Thoracic aorta (tissue), 2 donors: ENCODE measurements at regions not wholly inside any gene's neighbourhood (a gene's known extent, or its start where the extent isn't known, plus 50 kb on each side); places are given as distances from the start of the nearest gene placed in this dataset.
"Not testable (repeated sequence)": the region's sequence is repeated elsewhere in the genome, so short reads cannot be mapped to it uniquely, and the experiment has no call there.

Experiments used
- ATAC-seq: fragments of 150-250 bp; one replicate; pipeline ENCODE4 v1.8.0; 2017; ENCODE audit warnings: low read depth; ENCODE audit not compliant: insufficient number of reproducible peaks, low FRiP score
- DNase-seq: peaks from one replicate; pipeline ENCODE4 v3.0.0-alpha.2; 2020; ENCODE audit warnings: low spot score
- H3K27ac ChIP-seq, 2 donors: fragments of 200-600 bp; sonication (generic); 1 replicate in 1 of 2; 2 replicates in 1 of 2; pipeline ENCODE4 v1.5.1; 2016; ENCODE audit warnings: mild to moderate bottlenecking in 2 of 2, moderate library complexity in 2 of 2
- H3K27me3 ChIP-seq: fragments of 200-600 bp; sonication (generic); replicated peaks from 2 replicates; pipeline ENCODE4 v1.6.0; 2016; ENCODE audit warnings: mild to moderate bottlenecking; ENCODE audit not compliant: insufficient read depth
- H3K36me3 ChIP-seq: fragments of 200-600 bp; sonication (generic); one replicate; pipeline ENCODE4 v1.5.1; 2016
- H3K4me1 ChIP-seq, 2 donors: fragments of 200-600 bp; sonication (generic); 1 replicate in 1 of 2; 2 replicates in 1 of 2; pipeline versions ENCODE4 v1.5.1 to v1.6.0; 2016; ENCODE audit warnings: low read depth in 2 of 2, mild to moderate bottlenecking in 1 of 2; ENCODE audit not compliant: control insufficient read depth in 1 of 2
- H3K4me3 ChIP-seq: fragments of 200-600 bp; sonication (generic); 2 replicates; pipeline ENCODE4 v1.5.1; 2016; ENCODE audit warnings: mild to moderate bottlenecking
- H3K9me3 ChIP-seq: fragments of 200-600 bp; sonication (generic); 2 replicates; pipeline ENCODE4 v1.5.1; 2016
- TF ChIP-seq, protein P1 (sequence below): fragments of 200-600 bp; sonication (generic); IDR thresholded peaks from one replicate; pipeline ENCODE4 v1.5.1; 2019; ENCODE audit warnings: antibody characterized with exemption

DNA sequence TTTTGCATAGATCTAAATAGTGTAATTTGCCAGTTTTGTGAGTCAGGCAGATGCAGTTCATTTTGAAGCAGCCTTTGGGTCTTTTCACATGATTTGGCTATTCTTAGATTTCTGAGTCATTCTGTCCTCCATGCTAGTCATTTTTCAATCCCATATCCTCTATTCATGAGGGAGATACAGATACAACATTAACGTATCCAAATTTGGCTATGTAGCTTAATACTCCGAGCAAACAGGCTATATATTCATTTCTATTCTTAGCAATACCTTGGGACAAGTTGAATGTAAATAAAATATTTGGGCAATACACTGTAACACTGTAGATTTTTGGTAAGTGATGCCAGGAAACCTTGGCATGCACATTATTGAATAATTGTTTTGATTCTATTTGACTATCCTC is 270.7 kb upstream of the PDE3A start:
- TF ChIP-seq, protein P1, sequence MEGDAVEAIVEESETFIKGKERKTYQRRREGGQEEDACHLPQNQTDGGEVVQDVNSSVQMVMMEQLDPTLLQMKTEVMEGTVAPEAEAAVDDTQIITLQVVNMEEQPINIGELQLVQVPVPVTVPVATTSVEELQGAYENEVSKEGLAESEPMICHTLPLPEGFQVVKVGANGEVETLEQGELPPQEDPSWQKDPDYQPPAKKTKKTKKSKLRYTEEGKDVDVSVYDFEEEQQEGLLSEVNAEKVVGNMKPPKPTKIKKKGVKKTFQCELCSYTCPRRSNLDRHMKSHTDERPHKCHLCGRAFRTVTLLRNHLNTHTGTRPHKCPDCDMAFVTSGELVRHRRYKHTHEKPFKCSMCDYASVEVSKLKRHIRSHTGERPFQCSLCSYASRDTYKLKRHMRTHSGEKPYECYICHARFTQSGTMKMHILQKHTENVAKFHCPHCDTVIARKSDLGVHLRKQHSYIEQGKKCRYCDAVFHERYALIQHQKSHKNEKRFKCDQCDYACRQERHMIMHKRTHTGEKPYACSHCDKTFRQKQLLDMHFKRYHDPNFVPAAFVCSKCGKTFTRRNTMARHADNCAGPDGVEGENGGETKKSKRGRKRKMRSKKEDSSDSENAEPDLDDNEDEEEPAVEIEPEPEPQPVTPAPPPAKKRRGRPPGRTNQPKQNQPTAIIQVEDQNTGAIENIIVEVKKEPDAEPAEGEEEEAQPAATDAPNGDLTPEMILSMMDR, result no peak
- DNase-seq (no peak), ATAC-seq (peak; percentile 50)
- Histone ChIP-seq H3K9me3 (no peaks in the 10 kb centered on the region), H3K27me3 (no peaks in the 10 kb centered on the region), H3K4me1 (peaks cover 22 to 55% of the 10 kb centered on the region in 2 donors), H3K36me3 (no peaks in the 10 kb centered on the region), H3K4me3 (no peak overlapping the region), H3K27ac (peak overlapping the region; percentile 37 to 74)

DNA sequence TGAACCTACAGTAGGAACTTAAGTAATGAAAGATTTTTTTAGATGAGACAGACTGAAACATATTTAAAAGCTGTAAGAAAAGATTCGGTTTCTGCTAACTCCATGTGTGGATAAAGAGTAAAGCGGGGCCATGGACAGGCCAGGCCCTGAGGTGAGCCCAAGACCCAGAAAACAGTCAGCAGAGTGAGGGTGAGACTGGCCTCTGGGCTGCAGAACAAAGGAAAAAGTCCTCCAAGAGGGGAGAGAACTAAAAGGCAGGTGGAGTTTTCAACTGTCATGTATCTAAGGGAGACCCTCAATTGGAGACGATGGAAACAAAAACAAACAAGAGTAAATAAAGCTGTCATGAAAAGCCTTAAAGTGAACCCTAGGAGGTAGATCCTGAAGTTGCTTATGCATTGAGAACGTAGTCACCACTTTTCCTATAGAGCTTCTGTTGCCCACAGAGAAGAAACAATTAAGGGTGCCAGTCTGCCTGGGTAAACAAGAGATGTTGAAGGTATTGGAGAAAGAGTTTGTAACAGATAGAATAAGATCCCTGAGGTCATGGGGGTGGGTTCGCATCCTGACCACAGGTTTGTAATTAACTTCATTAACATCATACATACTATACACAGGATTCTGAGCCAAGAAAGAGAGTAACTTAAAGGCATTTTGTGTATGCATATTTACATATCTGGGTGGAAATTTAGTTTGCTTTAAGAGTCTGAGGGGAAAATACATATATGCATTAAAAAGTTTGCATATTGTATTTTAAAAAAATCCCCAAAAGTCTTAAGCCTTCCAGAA is 268.7 kb upstream of the PDE3A start:
- ATAC-seq, result no peak
- no peaks in the 10 kb centered on the region for H3K36me3 ChIP-seq
- peak overlapping the region; percentile 48 to 74 for H3K27ac ChIP-seq
- TF ChIP-seq, protein P1, result no peak
- H3K4me1 ChIP-seq, result peaks cover 22 to 57% of the 10 kb centered on the region in 2 donors
- no peaks in the 10 kb centered on the region for H3K27me3 ChIP-seq
- H3K4me3 ChIP-seq, result no peak overlapping the region
- DNase-seq, result no peak
- H3K9me3 ChIP-seq, result no peaks in the 10 kb centered on the region

DNA sequence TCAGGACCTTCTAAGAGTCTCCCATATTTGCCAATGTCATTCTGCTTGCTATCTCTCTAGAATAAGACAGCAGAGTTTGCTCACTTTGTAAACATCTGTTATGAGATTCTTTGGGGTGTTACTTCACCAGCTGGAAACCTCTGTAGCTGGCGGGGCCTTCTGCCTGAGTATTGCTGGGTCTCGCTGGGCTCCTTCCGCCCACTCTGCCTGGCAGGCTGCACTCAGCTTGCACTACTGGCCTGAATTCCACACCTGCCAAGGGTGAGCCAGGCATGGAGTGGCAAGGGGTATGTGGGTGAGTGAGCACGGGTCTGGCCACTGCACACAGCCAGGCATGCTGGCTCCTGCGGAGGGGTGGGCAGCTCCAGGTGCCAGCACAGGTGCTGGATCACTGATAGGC is 267.3 kb upstream of the PDE3A start:
- H3K27ac ChIP-seq, result peak overlapping the region; percentile 48 to 74

DNA sequence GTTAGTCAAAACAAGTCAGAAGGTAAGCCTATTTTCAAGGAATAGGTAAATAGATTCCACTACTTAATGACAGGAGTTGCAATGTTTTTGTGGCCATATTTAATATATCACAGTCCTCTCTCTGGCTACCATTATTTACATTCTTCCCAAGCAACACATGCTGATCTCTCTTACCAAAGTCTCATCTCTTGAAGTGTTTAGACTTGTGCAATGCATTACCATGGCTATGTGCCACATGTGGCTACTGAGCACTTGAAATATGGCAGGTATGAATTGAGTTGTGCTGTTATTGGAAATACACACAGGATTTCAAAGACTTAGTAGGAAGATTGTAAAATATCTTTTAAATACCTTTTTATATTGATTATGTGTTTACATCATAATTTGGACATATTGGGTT is 262.4 kb upstream of the PDE3A start:
- Histone ChIP-seq H3K36me3 (no peaks in the 10 kb centered on the region), H3K4me3 (no peak overlapping the region), H3K27me3 (no peaks in the 10 kb centered on the region), H3K9me3 (no peaks in the 10 kb centered on the region), H3K27ac (no peak overlapping the region), H3K4me1 (peaks cover 19 to 48% of the 10 kb centered on the region in 2 donors)
- ATAC-seq (no peak), DNase-seq (no peak)
- TF ChIP-seq, protein P1, result no peak

More for the DNA sequence above, 267.3 kb upstream of the PDE3A start:
- ATAC-seq (no peak), DNase-seq (peak; percentile 18)
- Histone ChIP-seq H3K27me3 (no peaks in the 10 kb centered on the region), H3K4me3 (no peak overlapping the region), H3K36me3 (no peaks in the 10 kb centered on the region), H3K4me1 (peaks cover 22 to 67% of the 10 kb centered on the region in 2 donors), H3K9me3 (no peaks in the 10 kb centered on the region)
- TF ChIP-seq, protein P1, result no peak

DNA sequence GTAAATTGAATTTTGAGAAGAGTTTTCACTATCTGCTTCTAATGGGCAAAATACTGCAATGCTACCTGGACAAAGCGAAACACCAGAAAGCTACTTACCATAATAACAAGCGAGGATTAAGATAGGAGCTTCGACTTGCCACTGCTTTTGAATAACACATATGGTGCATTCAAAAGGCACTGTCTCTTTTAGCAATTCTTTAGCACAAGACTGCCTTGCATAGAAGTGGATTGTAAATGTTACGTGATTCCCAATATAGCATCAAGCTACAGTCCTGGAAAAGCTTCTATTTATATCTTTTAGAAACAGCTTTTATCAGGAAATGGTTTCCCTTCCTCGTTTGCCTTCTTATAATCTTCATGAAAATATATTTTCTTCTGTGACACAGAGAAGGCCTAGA is 258.7 kb upstream of the PDE3A start:
- ATAC-seq, result no peak
- peak overlapping the region; percentile 6 to 72 for H3K27ac ChIP-seq
- no peaks in the 10 kb centered on the region for H3K9me3 ChIP-seq
- H3K4me3 ChIP-seq, result peak overlapping the region; percentile 22
- no peak for DNase-seq
- H3K4me1 ChIP-seq, result peaks cover 16 to 36% of the 10 kb centered on the region in 2 donors
- no peaks in the 10 kb centered on the region for H3K36me3 ChIP-seq
- H3K27me3 ChIP-seq, result no peaks in the 10 kb centered on the region
- TF ChIP-seq, protein P1, result no peak

DNA sequence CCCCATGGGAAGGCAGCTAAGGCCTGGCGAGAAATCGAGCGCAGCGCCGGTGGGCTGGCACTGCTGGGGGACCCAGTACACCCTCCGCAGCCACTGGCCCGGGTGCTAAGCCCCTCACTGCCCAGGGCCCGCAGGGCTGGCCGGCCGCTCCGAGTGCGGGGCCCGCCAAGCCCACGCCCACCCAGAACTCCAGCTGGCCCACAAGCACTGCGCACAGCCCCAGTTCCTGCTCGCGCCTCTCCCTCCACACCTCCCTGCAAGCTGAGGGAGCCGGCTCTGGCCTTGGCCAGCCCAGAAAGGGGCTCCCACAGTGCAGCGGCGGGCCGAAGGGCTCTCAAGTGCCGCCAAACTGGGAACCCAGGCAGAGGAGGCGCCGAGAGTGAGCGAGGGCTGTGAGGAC is 253.0 kb upstream of the PDE3A start:
- not testable (repeated sequence) for H3K27ac ChIP-seq, H3K27me3 ChIP-seq, DNase-seq, H3K4me3 ChIP-seq, ATAC-seq, H3K9me3 ChIP-seq, H3K36me3 ChIP-seq
- peaks cover 9 to 17% of the 10 kb centered on the region in 2 donors for H3K4me1 ChIP-seq
